C4-2B (cell line): ENCODE measurements at regions not wholly inside any gene's neighbourhood (a gene's known extent, or its start where the extent isn't known, plus 50 kb on each side); places are given as distances from the start of the nearest gene placed in this dataset.

ENCODE experiments used
- ZFX ChIP-seq: fragments of 450-650 bp; IDR thresholded peaks from 2 replicates; pipeline ENCODE4 v1.6.1; 2017
- TF ChIP-seq, protein P1 (sequence below): fragments of 450-650 bp; conservative IDR thresholded peaks from 2 replicates; pipeline ENCODE4 v1.5.1; 2017; ENCODE audit warnings: mild to moderate bottlenecking

GRCh38 chr7:94304878-94305277, 89.8 kb upstream of the COL1A2 start:
- TF ChIP-seq, protein P1, sequence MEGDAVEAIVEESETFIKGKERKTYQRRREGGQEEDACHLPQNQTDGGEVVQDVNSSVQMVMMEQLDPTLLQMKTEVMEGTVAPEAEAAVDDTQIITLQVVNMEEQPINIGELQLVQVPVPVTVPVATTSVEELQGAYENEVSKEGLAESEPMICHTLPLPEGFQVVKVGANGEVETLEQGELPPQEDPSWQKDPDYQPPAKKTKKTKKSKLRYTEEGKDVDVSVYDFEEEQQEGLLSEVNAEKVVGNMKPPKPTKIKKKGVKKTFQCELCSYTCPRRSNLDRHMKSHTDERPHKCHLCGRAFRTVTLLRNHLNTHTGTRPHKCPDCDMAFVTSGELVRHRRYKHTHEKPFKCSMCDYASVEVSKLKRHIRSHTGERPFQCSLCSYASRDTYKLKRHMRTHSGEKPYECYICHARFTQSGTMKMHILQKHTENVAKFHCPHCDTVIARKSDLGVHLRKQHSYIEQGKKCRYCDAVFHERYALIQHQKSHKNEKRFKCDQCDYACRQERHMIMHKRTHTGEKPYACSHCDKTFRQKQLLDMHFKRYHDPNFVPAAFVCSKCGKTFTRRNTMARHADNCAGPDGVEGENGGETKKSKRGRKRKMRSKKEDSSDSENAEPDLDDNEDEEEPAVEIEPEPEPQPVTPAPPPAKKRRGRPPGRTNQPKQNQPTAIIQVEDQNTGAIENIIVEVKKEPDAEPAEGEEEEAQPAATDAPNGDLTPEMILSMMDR, result no peak
- no peak for TF ChIP-seq ZFX
